ENCODE measurements at regions not wholly inside any gene's neighbourhood (a gene's known extent, or its start where the extent isn't known, plus 50 kb on each side); places are given as distances from the start of the nearest gene placed in this dataset.

DNA sequence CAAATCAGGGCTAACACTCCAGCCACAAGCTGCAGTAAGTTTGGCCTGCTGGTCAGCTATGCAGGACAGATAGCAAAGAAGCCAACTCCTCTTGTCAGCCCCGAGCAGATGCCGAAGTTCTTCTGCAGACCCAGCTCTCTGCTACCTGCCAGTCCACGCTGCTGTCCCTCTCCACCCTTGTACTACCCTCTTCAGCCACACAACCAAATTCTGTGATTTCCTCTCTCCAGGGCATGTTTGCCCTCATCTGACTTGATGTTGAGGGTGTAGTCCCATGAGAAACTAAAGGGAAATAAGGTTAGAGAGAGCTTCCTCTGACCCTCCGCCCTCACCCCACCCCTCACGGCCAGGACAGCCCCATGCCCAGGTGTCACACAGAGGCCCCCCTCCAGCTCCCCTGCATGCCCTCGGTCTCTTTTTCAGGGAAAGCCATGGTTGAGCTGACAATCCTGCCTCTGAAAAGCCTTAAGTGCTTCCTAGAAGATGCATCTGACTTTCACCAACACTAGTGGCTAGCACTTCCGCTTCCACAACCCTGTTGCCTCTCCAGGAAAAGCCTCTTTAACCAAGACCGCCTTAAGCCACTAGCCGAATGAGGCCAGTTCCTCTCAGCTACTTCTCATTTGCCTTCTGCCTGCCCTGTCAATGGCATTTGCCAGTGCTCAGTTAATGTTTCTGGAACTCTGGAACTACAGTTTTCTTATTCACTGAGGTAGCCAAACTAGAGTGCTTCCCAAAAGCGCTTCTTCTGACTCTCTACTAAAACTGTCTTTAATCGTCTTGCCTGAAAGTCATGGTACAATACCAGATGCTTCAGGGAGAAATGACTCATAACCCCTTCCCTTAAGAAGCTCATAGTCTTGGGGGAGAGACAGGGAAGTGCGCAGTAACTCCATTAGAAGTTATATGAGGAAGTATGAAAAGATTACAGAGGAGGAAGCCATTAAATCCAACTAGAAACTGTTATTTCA is 300.4 kb upstream of the STT3B start:
- no peak for DNase-seq

DNA sequence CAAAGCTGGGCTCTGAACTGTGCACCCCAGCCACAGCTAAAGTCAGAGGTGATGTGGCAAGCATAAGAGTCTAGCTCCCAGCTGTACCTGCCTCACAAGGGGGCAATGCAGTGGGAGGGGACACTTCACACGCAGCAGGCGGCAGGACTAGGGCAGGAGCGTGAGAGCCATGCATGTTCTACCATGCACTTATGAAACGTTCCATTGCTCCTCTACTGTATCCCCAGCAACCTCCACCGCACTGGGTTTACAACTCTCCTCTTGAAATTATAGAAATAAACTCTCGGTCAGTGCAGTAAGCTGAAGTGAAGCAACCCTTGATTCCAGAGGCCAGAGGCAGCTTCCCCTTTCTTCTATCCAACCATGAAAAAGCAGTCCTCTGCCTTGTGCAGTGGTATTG is 298.6 kb upstream of the STT3B start:
- DNase-seq = no peak

DNA sequence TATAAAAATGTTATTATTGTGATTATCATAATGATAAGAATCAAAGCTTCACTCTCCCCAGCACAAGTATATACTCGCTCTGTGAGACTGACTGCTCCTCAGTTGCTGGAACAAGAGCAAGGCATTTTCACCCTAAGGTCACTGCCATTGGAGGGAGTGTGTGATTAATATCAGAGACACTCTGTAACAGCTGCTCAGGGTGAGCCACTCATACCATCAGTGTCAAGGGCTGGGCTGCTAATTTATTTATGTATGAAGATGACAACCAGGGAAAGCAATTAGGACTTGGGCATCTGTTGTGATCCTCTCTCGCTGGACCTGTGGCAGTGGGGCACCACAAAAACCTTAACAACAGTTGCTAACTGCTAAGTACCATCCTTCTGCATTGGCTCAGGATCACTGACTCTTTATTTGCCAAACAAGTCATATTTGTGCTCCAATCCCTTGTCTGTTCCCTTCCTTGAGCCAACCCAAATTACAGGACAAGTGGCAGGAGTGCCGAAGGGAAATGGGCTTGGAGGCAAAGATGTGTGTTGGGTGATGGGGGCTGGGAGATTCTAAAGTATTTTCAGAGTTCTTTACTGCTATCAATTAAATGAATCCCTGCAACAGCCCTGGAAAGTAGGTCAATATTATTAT is 297.5 kb upstream of the STT3B start:
- DNase-seq = no peak

DNA sequence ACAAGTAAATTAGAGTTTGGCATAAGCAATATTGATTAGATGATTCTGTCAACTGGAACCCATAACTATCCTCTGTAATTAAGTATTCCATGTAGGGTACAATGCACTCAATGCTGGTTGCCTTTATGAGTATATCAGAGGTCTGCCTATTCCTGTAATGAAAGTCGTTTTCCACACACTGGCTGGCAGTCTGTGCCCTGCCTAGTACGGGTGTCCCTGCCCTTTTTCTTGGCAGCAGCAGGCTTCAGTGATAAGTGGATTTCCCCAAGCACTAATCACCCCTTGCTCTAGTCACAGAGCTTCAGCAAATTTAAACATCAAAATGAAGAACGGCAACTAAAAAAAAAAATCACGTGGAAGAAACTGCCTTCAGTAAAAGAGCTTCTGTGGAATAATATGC is 294.8 kb upstream of the STT3B start:
- DNase-seq = no peak

DNA sequence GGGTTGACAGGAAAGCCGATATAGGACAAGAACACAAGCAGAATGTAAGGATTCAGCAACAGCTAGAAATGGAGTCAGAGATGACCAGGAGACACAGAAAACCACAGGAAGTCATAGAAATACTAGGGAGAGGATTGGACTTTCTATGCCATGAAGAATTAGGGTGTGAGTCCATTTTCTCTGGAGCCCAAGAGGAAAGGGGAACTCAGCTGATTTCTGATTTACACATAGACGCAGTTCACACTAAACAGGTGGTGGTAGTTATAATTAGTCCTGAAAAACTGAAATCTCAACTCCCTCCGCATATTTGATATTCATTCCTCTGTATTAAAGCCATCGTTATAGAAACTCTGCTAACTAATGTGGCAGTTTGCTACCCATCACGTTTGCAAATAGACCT is 292.7 kb upstream of the STT3B start:
- no peak for DNase-seq

DNA sequence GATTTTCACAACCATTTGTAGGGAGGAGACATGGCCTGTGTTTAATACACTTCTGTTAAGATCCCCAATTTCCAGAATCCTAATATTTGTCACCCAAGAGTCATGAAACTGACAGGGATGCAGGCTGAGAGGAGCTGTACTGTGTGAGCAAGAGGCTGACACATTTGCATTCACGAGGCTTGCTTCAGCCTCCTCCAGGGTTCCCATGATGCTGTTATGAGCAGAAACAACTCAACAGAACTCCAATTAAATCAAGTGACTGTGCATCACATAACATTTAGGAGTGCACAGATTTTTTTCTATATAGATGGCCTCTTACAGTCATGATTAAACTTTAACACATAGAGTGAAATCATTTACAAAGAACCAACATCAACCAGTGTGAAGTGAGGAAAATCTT is 292.3 kb upstream of the STT3B start:
- no peak for DNase-seq

DNA sequence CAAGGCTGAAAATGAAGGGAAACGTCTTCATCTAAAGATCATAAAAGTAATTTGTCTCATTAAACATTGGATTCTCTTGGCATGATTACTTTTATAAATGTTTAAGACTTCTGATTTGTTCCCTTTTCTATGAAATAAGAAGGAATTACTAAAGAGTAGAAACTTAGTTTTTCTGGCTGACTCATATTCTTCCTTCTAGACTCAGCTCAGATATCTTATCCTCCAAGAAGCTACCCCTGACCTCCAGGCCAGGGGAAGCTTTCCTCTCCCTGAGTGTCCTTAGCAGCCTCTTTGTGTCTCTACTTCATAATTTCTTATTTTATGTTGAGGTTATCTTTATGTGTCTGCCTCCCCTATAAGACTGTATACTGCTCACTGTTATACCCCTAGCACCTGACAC is 291.9 kb upstream of the STT3B start:
- DNase-seq = no peak

DNA sequence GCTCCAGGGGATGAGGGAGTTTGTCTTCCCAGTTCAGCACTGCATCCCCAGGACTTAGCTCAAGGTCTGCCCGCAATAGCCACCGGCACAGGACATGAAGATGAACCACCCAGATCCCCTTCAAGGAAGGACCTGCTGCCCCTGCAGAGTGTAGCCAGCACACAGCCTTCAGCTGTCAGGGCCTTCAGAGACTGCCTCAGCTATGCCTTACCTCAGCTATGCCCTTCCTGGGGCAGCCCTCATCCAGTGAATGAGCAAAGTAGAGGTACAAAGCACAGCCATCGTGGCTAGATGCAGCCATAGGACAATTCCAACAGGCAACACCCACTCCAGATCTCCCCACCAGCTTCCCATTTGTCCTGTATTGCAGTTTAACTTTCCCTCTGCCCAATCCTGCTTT is 291.2 kb upstream of the STT3B start:
- DNase-seq = no peak

DNA sequence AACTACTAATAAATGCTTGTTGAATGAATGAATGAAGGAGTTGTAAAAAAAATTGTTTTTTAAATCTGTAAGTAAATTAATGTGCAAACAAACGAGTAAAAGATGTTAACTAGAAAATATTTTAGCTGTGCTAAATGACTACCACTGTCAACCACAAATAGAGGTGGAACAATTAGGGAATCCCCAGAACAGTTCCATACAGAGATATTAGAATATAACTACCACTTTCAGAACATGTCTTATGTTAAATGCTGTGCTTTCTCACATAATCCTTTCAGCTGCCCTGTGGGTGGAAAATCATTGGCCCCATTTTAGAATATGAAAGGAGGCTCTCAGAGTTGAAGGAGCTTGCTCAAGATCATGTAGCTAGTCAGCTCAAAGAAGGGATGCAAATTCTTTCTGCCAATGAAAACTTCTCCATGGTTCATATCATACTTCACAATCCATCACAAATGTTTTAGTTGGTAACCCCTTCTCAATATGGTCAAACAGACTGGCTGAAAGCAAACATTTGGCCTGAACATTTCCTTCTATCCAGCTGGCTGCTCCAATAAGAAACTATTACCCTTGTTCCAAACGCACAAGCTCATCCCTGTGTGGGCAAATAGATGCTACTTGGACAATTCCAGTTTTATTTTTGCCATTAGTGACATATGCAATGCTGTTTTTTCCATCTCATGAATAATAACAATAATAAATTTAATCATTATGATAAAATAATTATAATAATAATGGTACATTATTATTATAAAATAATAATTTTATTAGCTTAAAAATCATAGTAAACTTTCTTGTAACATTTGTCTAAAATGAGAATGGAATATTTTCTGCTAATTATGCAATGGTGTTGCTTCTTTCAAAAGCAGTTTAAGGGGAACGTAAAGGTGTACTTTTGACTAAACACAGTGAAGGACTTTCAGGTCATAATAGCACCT is 290.4 kb upstream of the STT3B start:
- DNase-seq = no peak

DNA sequence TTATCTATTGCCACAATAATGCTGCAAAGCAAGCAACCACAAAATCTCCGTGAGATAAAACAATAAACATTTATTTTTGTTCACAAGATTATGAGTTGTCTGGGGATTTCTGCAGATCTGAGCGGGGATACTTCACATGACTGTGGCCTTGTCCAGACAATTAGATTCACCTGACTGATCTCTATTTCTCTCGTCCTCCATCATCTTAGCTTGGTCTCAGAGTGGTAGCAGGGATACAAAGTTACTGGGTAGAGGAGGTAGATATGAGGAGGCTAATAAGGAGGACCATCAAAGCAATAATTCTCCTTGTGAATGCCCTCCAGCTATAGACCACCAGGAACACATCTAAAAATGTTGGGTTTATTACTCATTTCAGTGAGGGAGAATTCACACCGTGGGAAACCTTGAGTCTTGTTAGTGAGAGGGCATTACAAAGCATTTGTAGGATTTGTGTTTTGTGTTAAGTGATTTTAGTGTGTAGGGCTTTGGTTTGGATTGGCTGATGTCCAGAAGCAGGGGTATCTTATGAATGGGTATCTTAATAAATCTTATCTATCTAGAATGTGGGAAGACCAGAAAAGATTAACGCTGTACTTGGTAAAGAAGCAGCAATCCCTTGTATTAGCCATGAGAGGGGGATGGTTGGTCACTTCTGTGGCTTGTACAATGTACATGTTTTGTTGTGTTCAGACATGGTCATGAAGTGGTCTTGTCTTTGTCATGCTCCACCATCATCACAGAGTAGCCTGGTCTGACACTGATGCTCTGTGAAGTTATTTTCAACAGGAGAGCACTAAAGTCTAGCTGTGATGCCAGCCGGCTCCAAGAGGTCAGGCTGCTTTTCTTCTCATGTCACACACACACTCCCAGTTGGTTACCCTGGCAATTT is 287.6 kb upstream of the STT3B start:
- DNase-seq = no peak

DNA sequence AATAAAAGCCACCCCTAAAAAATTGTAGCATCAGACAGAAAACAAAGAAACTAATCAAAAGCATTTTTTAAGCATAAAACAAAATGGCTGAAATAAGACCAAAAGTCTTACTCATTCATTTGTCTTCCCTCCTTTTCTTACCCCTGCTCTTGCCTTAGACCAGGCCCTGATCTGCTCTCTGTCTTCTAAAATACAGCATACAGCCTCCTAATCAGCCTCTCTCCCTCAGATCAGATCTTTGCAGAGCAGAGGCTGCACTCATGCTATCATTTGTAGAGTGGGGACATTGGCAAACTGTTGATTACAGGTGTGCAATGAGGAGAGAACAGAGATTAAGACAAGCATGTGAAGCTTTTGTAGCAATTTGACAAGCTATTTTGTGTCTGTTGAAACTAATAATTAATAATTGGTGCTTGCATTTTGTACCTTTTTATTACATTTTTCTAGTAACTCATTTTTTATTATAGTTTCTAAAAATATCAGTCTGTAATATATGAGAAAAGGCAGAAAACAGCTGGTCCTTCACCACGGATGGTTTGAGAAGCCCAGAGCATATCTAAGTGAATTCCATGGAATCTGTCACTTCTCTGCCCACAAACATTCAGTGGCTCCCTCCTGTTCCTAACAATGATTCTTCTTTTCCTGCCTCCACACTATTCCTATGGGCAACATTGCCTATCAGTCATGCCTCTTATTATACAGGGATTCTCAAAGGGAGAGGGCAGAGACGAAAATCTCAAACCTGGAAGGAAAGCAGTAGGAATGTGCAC is 286.2 kb upstream of the STT3B start:
- DNase-seq = no peak

DNA sequence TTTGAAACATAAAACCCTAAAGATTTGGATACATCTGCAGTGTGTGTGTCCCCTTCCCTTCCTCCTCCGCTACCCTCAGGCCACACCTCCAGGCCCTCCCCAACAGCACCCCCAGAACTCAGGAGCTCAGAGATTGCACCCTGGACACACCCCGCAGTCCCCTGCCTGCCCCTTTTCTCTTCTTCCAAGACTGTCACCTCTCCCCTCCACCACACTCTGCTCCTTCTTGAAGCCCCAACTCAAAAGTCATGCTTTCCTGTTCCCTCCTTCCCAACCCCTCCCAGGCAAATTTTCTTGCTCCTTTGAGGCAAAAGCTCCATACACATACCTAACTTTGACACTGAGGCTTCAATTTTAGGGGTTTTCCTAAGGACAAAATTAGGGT is 285.7 kb upstream of the STT3B start:
- DNase-seq = no peak

DNA sequence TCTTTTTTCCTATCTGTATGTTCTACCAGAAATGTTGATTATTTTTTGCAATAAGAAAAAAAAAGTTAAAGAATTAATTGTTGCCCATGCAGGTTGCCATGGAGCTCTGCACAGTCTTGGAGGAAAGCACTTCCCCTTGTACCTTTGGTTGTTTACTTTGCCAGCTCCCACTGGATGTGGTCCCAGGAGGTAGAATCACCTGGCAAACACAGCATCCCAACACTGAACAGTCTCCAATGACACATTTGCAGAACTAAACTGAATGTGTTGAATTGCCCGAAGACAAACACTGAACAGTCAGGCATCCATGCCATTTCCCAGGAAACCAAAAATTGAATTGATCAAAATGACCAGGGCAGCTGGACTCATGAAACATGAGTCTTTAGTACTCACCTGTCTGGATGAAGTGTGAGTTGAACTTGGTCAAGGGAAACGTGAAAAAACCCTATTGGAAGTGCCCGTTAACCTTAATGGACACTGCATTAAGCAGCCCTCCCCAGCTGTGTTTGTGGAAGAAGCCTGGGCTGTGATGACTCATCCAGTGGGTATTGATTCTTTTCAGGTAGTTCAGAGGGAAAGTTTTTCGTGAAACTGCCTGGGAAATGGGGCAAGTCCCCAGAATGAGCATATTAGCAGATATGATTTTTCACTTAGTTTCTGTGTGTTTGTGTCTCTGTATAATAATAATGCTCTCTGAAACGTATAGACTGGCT is 284.7 kb upstream of the STT3B start:
- DNase-seq = no peak

DNA sequence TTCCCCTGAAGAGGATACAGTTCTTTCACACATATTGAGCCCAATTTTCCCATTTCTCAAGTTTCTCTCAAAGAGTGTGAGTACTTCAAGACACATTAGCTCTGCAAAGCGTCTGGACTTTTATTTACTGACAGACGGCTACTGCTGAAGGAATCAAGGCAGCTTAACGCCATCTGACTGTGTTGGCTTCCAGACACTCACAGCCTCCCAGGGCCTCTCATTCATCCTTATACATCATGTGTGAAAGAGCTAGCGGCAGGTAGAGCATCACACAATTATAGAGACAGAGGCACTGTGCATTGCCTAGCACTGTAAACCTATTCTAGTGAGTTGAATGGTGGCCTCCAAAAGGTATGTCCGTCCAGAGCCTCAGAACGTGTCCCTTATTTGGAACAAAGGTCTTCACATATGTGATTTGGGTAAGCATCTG is 284.1 kb upstream of the STT3B start:
- no peak for DNase-seq

DNA sequence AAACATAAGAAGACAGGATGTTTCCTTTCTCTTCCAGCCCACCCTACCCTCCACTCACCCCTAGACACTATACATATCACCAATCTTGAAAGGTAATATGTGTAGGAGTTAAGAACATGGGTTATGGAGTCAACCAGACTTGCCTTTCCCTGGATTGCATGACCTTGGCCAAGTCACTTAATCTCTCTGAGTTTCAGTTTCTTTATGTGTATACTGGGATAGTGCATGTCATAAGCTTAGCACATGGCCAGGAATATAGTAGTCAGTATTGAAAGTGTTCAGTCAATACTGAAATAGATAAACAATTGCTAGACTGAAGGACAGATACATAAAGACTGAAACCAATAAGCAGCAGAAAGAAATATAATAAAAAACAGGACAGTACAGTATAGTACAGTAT is 283.2 kb upstream of the STT3B start:
- DNase-seq = no peak

DNA sequence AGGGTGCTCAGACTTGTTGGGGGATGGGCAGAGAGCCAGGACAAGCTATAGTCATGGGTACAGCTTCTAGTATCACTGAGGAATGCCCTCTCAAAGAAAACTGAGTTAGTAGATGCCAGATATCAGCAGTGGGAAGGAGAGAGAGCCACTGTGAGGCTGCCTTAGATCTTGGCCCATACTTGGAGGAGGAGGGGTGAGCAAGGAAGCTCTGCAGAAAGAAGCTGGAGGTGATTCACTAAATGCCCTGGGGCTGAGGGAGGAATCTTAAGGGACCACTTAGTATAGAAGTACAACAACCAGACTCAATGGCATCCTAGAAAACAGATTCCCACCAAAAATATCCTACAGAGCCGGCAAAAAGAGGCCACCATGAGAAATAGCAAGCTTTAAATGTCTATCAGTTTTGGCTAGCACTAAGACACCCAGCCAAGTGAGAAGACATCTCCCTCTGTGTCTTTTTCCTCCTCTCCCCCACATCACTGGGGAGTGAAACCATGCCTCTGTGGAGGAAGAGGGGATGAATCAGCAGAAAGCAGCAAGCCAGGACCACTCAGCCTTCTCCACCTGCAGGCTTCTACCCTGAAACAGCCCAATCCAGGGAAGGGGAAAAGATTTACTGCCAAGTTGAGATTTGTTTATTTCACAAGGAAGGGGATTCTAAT is 282.5 kb upstream of the STT3B start:
- no peak for DNase-seq

DNA sequence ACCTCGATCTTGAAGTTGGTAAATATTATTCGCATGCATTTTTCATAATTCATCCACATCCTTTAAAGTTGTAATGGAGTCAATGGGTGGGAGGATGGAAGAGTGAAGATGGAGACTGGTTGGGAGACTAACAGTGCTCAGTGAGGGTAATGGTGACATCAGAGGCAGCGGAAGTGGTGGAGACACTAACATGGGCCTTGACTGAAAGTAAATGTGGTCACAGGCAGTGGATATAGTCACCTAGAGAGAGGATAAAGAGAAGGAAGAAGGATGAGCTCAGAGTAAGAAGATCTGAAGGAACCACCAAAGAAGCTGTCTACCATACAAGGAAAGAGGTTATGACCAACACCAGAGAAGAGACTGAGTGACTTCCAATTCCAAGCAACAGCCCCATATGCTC is 281.6 kb upstream of the STT3B start:
- DNase-seq = no peak

DNA sequence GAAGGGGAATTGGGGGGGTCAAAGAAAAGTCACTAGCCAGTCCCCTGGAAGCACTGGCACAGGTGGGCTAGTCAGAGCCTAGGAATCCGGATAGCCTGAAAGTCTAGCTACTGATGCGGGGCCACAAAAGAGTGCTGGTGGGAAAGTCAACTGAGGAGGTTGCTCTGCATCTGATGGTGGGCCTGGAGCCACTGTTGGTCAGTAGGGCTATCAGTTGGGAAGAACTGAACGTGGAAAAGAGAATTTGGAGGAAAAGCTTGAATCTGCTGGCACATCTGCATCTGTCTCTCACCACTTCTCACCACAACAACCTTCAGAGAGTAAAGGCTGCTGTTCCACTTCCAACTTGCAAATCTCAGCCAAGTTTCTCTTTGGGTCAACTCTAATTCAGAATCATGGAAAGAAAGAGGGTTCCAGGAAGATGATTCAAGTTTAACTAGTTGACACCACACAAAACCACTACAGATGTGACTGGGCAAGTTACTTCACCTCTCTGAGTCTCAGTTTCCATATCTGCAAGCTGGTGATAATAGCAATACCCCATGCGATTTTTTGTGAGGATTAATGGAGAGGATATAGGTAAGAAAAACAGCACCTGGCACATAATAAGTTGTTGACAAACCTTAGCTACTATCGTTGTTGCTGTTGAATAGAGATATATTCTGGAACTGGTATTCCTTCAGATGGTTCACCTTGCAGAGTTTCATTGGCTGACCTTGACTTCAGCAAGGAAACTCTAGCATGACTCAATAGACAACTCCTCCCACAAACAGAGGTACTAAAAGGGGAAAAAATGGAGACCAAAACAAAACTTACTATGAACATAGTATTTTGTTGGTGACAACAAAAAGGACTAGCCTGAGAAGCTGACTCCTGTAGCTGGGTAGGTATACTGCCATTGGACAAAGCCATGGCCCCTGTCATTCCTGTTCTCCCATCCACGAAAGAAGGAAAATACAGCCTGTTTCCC is 280.2 kb upstream of the STT3B start:
- no peak for DNase-seq

DNA sequence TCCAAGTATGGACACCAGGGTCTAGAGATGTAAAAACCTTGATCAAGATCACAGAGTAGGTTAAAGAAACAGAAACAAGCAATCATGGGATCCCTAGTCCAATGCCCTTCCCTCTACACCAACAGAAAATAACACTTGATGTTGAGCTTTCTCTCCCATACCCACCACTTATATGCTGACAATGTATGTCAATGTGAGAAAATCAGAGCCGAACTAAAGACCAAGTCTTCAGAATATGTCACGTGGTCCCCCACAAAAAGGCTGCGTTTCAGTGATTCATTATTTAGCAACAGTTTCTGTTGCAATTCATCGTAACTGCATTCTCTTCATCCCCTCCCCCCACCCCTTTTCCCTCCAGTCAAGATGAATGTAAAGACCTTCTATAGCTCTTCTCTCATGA is 278.9 kb upstream of the STT3B start:
- no peak for DNase-seq
